Activated CD4-positive, alpha-beta T cell treated with anti-CD3 and anti-CD28 coated beads, Interleukin-2, amount 10 ng/mL, durations not matched to agents 7 days and 5 days (primary cell): ENCODE measurements at regions not wholly inside any gene's neighbourhood (a gene's known extent, or its start where the extent isn't known, plus 50 kb on each side); places are given as distances from the start of the nearest gene placed in this dataset.

Experiments
- CTCF ChIA-PET: fragments of 350-600 bp; sonication (Branson Sonifier 250); formaldehyde crosslinking; loops from one replicate; lab custom pipeline; 2021; ENCODE audit warnings: antibody characterized with exemption; lab: Charles Lee
- POLR2A ChIA-PET: fragments of 350-600 bp; sonication (Branson Sonifier 250); formaldehyde crosslinking; loops from one replicate; lab custom pipeline; 2021; ENCODE audit warnings: antibody characterized with exemption; lab: Charles Lee
- DNase-seq: peaks from one replicate; pipeline ENCODE4 v3.0.0-alpha.2; 2020
- H3K27ac Mint-ChIP-seq: one replicate; pipeline ENCODE4 v1.8.0; 2021; ENCODE audit warnings: mild to moderate bottlenecking, moderate library complexity, mixed read lengths
- H3K27me3 Mint-ChIP-seq: one replicate; pipeline ENCODE4 v1.8.0; 2021; ENCODE audit warnings: mixed read lengths
- H3K36me3 Mint-ChIP-seq: one replicate; pipeline ENCODE4 v1.8.0; 2021; ENCODE audit warnings: low read depth, mixed read lengths
- H3K4me1 Mint-ChIP-seq: one replicate; pipeline ENCODE4 v1.8.0; 2021; ENCODE audit warnings: mixed read lengths
- H3K4me3 Mint-ChIP-seq: one replicate; pipeline ENCODE4 v1.8.0; 2021; ENCODE audit warnings: mild to moderate bottlenecking, moderate library complexity, mixed read lengths
- H3K9me3 Mint-ChIP-seq: one replicate; pipeline ENCODE4 v1.8.0; 2021; ENCODE audit warnings: mixed read lengths

- Mint-ChIP-seq H3K4me1 (no peaks in the 10 kb centered on the region), H3K4me3 (no peak overlapping the region), H3K9me3 (no peaks in the 10 kb centered on the region), H3K27me3 (no peaks in the 10 kb centered on the region), H3K27ac (no peak overlapping the region), H3K36me3 (no peaks in the 10 kb centered on the region)
- no peak for DNase-seq
- POLR2A ChIA-PET: no interaction called here
- CTCF ChIA-PET: no interaction called here
These were observed 456.2 kb upstream of the CDH5 start for GRCh38 chr16:65910291-65910690.

DNA sequence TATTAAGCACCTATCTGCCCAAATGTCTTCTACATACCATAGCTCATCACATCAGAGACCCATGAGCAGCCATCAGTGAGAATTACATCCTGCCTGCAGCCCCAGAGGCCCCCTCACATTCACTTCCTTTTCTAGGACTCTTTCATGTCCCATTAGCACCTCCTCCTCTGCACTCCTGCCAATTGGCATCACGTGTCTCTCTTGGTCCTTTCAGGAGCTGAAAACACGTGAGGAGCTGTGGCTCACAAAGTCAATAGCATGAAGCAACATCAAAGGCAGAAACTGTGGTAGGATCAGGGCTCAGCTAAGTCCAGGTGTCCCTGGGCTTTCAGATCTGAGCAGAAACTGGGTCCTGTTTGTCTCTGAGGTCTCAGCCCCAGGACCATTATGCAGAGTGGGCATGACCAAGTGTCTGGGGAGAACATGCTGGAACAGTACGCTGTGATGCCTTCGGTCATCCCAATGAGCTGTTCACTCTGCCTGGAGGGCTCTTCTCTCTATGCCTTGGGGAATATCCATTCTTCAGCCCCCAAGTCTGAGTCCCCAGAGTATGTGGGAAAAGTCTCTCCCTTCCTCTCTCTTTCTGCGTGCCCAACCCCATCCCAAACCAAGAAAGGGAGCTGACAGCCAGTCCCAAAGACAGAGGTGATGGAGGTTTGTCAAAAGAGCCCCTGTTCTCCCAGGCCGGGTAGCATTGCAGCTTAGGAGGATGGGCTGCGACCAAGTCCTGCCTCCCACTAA is 457.0 kb upstream of the CDH5 start:
- Mint-ChIP-seq H3K4me1 (no peaks in the 10 kb centered on the region), H3K4me3 (no peak overlapping the region), H3K36me3 (no peaks in the 10 kb centered on the region), H3K9me3 (no peaks in the 10 kb centered on the region), H3K27ac (no peak overlapping the region), H3K27me3 (no peaks in the 10 kb centered on the region)
- POLR2A ChIA-PET: no interaction called here
- DNase-seq: no peak
- CTCF ChIA-PET: interaction anchor here (1.8 kb wide), 1 partner anchor 12 kb away, joined by 4 read pairs; no protein-coding TSS in a partner anchor

- H3K27ac Mint-ChIP-seq: no peak overlapping the region
- H3K36me3 Mint-ChIP-seq: no peaks in the 10 kb centered on the region
- no peaks in the 10 kb centered on the region for H3K9me3 Mint-ChIP-seq
- POLR2A ChIA-PET: no interaction called here
- no peaks in the 10 kb centered on the region for H3K27me3 Mint-ChIP-seq
- H3K4me3 Mint-ChIP-seq: no peak overlapping the region
- H3K4me1 Mint-ChIP-seq: no peaks in the 10 kb centered on the region
- DNase-seq: no peak
- CTCF ChIA-PET: interaction anchor here (1.8 kb wide), 1 partner anchor 13 kb away, joined by 4 read pairs; no protein-coding TSS in a partner anchor
These were observed 457.9 kb upstream of the CDH5 start for GRCh38 chr16:65908568-65908967.

- DNase-seq: no peak
- Mint-ChIP-seq H3K27me3 (no peaks in the 10 kb centered on the region), H3K36me3 (no peaks in the 10 kb centered on the region), H3K4me3 (no peak overlapping the region), H3K9me3 (no peaks in the 10 kb centered on the region), H3K4me1 (no peaks in the 10 kb centered on the region), H3K27ac (no peak overlapping the region)
- POLR2A ChIA-PET: no interaction called here
- CTCF ChIA-PET: no interaction called here
These were observed 461.2 kb upstream of the CDH5 start for GRCh38 chr16:65905331-65905730.

DNA sequence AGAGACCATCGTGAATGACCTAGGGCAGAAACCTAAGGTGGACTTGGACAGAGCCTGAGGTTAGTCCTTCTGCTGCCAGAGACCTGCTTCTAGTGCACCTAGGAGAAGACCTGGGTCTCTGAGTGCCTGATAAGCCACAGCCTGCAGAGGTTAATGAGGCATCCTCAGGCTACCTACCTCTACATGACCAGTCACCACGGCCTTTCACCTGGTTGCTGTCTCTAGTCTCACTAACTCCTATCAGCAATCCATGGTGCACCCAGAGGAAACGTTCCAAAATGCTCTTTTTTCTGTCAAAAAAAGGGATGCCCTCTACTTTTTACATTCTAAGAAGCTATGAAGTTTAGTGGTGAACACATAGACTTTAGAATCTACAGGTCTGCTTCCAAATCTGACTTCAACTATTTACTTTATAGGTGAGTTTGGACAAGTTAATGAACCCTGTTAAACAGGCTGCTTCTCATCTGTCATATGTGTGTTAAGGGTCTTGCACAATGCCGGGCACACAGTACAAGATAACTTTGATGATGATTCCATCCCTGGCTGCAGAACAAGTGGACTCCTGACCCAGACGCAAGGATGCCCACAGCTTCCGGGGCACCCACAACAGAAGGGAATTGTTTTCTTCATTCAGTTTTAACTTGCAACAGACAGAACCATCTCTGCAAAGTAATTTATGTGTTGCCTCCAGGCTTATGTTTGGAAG is 469.9 kb upstream of the CDH5 start:
- no peak overlapping the region for H3K27ac Mint-ChIP-seq
- POLR2A ChIA-PET: no interaction called here
- CTCF ChIA-PET: no interaction called here
- H3K4me1 Mint-ChIP-seq: no peaks in the 10 kb centered on the region
- H3K36me3 Mint-ChIP-seq: no peaks in the 10 kb centered on the region
- no peak for DNase-seq
- no peaks in the 10 kb centered on the region for H3K9me3 Mint-ChIP-seq
- H3K4me3 Mint-ChIP-seq: no peak overlapping the region
- no peaks in the 10 kb centered on the region for H3K27me3 Mint-ChIP-seq

- Mint-ChIP-seq H3K27ac (no peak overlapping the region), H3K9me3 (no peaks in the 10 kb centered on the region), H3K27me3 (no peaks in the 10 kb centered on the region), H3K4me1 (no peaks in the 10 kb centered on the region), H3K4me3 (no peak overlapping the region), H3K36me3 (no peaks in the 10 kb centered on the region)
- ChIA-PET CTCF (no interaction called here), POLR2A (no interaction called here)
- DNase-seq: no peak
These were observed 470.6 kb upstream of the CDH5 start for GRCh38 chr16:65895906-65896305.

GRCh38 chr16:65895486-65895885 is 471.0 kb upstream of the CDH5 start:
- no peaks in the 10 kb centered on the region for H3K36me3 Mint-ChIP-seq
- DNase-seq: no peak
- no peaks in the 10 kb centered on the region for H3K4me1 Mint-ChIP-seq
- CTCF ChIA-PET: no interaction called here
- POLR2A ChIA-PET: no interaction called here
- no peak overlapping the region for H3K27ac Mint-ChIP-seq
- no peak overlapping the region for H3K4me3 Mint-ChIP-seq
- no peaks in the 10 kb centered on the region for H3K27me3 Mint-ChIP-seq
- no peaks in the 10 kb centered on the region for H3K9me3 Mint-ChIP-seq

GRCh38 chr16:65890203-65890602 is 476.3 kb upstream of the CDH5 start:
- H3K27me3 Mint-ChIP-seq: no peaks in the 10 kb centered on the region
- no peak overlapping the region for H3K27ac Mint-ChIP-seq
- no peak overlapping the region for H3K4me3 Mint-ChIP-seq
- H3K9me3 Mint-ChIP-seq: no peaks in the 10 kb centered on the region
- H3K36me3 Mint-ChIP-seq: no peaks in the 10 kb centered on the region
- ChIA-PET POLR2A (interaction anchor here (0.6 kb wide), 1 partner anchor 9 kb away, joined by 3 read pairs; no protein-coding TSS in a partner anchor), CTCF (no interaction called here)
- H3K4me1 Mint-ChIP-seq: no peaks in the 10 kb centered on the region
- no peak for DNase-seq

DNA sequence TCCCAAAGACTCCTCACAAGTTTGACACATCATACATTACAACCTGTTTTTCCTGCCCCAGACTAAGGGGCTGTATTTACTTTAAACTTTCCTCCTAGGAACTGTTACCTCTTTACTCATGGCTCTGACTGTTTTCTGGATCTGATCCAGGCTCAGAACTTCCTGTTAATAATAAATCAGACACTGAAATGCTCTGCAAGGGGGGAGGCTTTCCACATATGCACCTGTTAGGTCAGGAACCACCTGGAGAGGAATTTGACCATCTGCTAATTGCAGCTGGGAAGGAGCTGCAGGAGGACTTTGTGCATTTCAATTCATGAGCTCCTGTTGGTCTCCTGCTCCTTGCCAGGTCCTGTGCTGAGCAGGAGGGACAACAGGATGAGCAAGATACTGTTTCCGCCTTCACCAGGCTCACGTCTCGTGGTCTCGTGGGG is 476.9 kb upstream of the CDH5 start:
- DNase-seq: no peak
- H3K9me3 Mint-ChIP-seq: no peaks in the 10 kb centered on the region
- H3K27me3 Mint-ChIP-seq: no peaks in the 10 kb centered on the region
- ChIA-PET POLR2A (no interaction called here), CTCF (interaction anchor here (0.5 kb wide), 1 partner anchor 435 kb away, joined by 3 read pairs; no protein-coding TSS in a partner anchor)
- H3K4me3 Mint-ChIP-seq: no peak overlapping the region
- no peaks in the 10 kb centered on the region for H3K4me1 Mint-ChIP-seq
- H3K36me3 Mint-ChIP-seq: no peaks in the 10 kb centered on the region
- H3K27ac Mint-ChIP-seq: no peak overlapping the region

DNA sequence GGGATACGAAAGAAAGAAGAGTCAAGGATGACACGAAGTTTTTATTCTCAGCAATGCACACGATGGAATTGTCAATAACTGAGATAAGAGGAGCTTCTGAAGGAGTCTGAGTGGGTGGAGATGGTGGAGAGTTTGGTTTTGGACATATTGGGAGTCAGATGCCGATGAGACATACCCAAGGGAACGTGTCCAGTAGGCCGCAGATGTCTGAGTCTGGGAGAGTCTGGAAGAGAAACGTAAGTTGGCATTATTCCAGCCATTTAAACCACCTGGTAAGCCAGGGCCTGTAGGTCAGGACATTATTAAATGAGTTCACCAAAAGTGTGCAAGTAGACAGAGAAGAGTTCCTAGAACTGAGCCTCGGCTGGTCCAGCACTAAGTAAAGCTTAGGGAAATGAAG is 478.3 kb upstream of the CDH5 start:
- H3K36me3 Mint-ChIP-seq: no peaks in the 10 kb centered on the region
- H3K4me1 Mint-ChIP-seq: no peaks in the 10 kb centered on the region
- CTCF ChIA-PET: no interaction called here

GRCh38 chr16:65884018-65884417 is 482.5 kb upstream of the CDH5 start:
- no peaks in the 10 kb centered on the region for H3K27me3 Mint-ChIP-seq

More for the DNA sequence above, 478.3 kb upstream of the CDH5 start:
- no peak for DNase-seq
- Mint-ChIP-seq H3K27ac (no peak overlapping the region), H3K9me3 (no peaks in the 10 kb centered on the region), H3K4me3 (no peak overlapping the region), H3K27me3 (no peaks in the 10 kb centered on the region)
- POLR2A ChIA-PET: no interaction called here

DNA sequence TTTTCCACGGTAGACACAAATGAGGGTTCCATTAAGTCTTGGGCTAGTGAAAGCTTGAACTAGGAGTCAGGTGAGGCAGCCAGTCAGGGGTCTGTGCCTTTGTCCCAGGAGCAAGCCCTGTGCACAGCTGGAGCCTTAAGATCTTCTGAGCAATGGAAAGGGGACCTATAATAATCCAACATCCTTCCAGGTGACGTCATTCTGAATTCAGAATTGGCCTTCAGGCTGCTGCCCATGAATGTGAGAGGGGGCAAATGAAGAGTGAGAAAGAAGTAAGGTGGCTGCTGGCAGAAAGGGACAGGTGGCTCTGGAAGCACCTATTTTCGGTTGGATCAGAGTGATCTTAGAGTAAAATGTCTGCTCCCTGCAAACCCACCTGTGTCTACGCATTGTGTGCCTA is 488.1 kb upstream of the CDH5 start:
- Mint-ChIP-seq H3K36me3 (no peaks in the 10 kb centered on the region), H3K4me3 (no peak overlapping the region), H3K9me3 (no peaks in the 10 kb centered on the region), H3K27me3 (no peaks in the 10 kb centered on the region), H3K4me1 (no peaks in the 10 kb centered on the region), H3K27ac (no peak overlapping the region)
- ChIA-PET CTCF (no interaction called here), POLR2A (no interaction called here)
- DNase-seq: no peak

More at GRCh38 chr16:65884018-65884417, 482.5 kb upstream of the CDH5 start:
- Mint-ChIP-seq H3K4me1 (no peaks in the 10 kb centered on the region), H3K36me3 (no peaks in the 10 kb centered on the region), H3K9me3 (no peaks in the 10 kb centered on the region), H3K27ac (no peak overlapping the region), H3K4me3 (no peak overlapping the region)
- CTCF ChIA-PET: no interaction called here
- POLR2A ChIA-PET: no interaction called here
- no peak for DNase-seq

DNA sequence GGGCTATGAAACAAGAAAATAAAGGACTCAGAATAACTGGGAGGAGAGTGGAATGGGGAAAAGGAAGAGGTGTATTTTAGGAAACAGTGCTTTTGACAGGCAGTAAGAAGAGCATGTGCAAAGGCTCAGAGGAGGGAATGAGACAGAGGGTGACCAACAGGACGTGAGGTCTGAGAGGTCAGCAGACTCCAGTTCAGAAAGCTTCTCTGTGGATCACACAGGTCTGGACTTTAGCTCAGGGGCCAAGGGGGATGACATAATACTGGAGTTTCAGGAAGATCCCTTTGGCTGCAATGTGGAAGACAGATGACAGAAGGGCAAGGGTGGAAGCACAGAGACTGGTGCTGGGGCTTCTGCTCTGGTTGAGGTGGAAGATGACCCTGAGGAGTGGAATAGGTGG is 489.9 kb upstream of the CDH5 start:
- H3K4me1 Mint-ChIP-seq: no peaks in the 10 kb centered on the region
- H3K9me3 Mint-ChIP-seq: no peaks in the 10 kb centered on the region
- no peak overlapping the region for H3K4me3 Mint-ChIP-seq
- H3K36me3 Mint-ChIP-seq: no peaks in the 10 kb centered on the region
- no peaks in the 10 kb centered on the region for H3K27me3 Mint-ChIP-seq
- no peak for DNase-seq
- no peak overlapping the region for H3K27ac Mint-ChIP-seq
- CTCF ChIA-PET: no interaction called here
- POLR2A ChIA-PET: no interaction called here
